Sigmoid colon (tissue), 4 donors: ENCODE measurements at regions not wholly inside any gene's neighbourhood (a gene's known extent, or its start where the extent isn't known, plus 50 kb on each side); places are given as distances from the start of the nearest gene placed in this dataset.

Experiments used
- EP300 ChIP-seq, 4 donors: sonication (generic); formaldehyde crosslinking; IDR thresholded peaks; one replicate each; pipeline ENCODE4 v1.6.1; 2017; ENCODE audit warnings: antibody characterized with exemption in 4 of 4
- POLR2A ChIP-seq, 2 donors: fragments of 450-650 bp; IDR thresholded peaks; one replicate each; pipeline ENCODE4 v1.6.1; 2016; ENCODE audit warnings: antibody characterized with exemption in 2 of 2, mild to moderate bottlenecking in 2 of 2, moderate library complexity in 2 of 2
- POLR2AphosphoS5 ChIP-seq, 4 donors: sonication (generic); formaldehyde crosslinking; IDR thresholded peaks; one replicate each; pipeline ENCODE4 v1.6.1; 2017; ENCODE audit warnings: antibody characterized with exemption in 4 of 4
- TF ChIP-seq, protein P1 (sequence below), 4 experiments: fragments of 450-650 bp in 3 of 4; fragments of 200-600 bp in 1 of 4; IDR thresholded peaks; one replicate each; pipeline ENCODE4 v1.5.1; 2016 to 2019; ENCODE audit warnings: antibody characterized with exemption in 4 of 4, mild to moderate bottlenecking in 3 of 4, moderate library complexity in 2 of 4

DNA sequence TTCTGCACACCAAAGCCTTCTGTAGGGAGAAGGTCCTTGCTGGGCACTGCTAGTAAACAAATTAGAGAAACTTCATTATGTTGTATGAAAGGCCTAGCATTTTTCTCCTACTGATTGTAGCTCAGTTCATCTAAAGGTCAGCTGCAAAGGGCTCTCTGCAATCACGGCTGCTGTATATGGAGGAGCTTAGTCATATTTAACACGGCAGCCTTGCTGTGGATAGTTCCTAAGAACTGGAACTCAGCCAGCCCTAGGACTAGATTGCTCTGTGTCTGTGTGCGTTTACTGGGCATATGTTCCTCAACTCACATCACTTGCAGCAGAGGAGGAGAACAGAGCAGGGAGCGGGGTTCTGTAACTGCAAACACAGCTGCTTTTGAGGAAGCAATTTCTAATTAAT, 1103.9 kb upstream of the KLHL29 start:
- TF ChIP-seq, protein P1, sequence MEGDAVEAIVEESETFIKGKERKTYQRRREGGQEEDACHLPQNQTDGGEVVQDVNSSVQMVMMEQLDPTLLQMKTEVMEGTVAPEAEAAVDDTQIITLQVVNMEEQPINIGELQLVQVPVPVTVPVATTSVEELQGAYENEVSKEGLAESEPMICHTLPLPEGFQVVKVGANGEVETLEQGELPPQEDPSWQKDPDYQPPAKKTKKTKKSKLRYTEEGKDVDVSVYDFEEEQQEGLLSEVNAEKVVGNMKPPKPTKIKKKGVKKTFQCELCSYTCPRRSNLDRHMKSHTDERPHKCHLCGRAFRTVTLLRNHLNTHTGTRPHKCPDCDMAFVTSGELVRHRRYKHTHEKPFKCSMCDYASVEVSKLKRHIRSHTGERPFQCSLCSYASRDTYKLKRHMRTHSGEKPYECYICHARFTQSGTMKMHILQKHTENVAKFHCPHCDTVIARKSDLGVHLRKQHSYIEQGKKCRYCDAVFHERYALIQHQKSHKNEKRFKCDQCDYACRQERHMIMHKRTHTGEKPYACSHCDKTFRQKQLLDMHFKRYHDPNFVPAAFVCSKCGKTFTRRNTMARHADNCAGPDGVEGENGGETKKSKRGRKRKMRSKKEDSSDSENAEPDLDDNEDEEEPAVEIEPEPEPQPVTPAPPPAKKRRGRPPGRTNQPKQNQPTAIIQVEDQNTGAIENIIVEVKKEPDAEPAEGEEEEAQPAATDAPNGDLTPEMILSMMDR (IDR thresholded peaks at IDR 0.05) = no peak
- no peak for TF ChIP-seq EP300 (IDR thresholded peaks at IDR 0.05)
- no peak for TF ChIP-seq POLR2A (IDR thresholded peaks at IDR 0.05)
- TF ChIP-seq POLR2AphosphoS5 (IDR thresholded peaks at IDR 0.05) = no peak
